ENCODE measurements at regions not wholly inside any gene's neighbourhood (a gene's known extent, or its start where the extent isn't known, plus 50 kb on each side); places are given as distances from the start of the nearest gene placed in this dataset.
A peak's percentile ranks its signal among the peaks of the same experiment; 100 is the strongest.
"Not testable (repeated sequence)": the region's sequence is repeated elsewhere in the genome, so short reads cannot be mapped to it uniquely, and the experiment has no call there.

GRCh38 chr6:51477711-51478311 is 609.6 kb downstream of the PKHD1 start:
- H3K36me3 Mint-ChIP-seq (ENCODE audit: low read depth), result peaks cover 3% of the 10 kb centered on the region
- no peak for TF ChIP-seq CTCF (IDR thresholded peaks at IDR 0.05; ENCODE audit: unreplicated experiment in 3 of 3)
- no peak overlapping the region for H3K4me3 Mint-ChIP-seq
- H3K27ac Mint-ChIP-seq, result peak overlapping the region in 1 of 3 experiments; percentile 28
- H3K9me3 Mint-ChIP-seq, result peaks cover 6% of the 10 kb centered on the region
- H3K27me3 Mint-ChIP-seq (ENCODE audit: low read depth), result peaks cover 4% of the 10 kb centered on the region
- H3K4me1 Mint-ChIP-seq, result peaks cover 18% of the 10 kb centered on the region

GRCh38 chr6:51479296-51479695 is 608.1 kb downstream of the PKHD1 start:
- H3K27ac Mint-ChIP-seq, result no peak overlapping the region
- peaks cover 3% of the 10 kb centered on the region for H3K36me3 Mint-ChIP-seq (ENCODE audit: low read depth)

DNA sequence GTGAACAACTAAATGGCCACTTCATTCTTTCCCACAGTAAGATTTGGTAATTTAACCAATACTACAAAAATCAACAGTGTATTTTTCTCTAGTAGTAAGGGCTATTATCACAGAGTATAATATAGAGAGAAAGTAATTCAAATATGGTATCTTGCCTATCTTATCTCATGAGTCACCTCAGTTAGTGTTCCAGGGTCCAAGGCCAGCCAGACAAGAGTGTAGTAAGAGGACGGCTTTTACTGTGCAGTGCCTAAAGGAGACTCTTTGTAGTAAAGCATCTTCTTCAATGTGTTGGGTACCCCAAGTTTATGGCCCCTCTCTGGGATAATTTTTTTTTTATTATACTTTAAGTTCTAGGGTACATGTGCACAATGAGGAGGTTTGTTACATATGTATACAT is 607.4 kb downstream of the PKHD1 start:
- Mint-ChIP-seq H3K27me3 (ENCODE audit: low read depth) (peaks cover 4% of the 10 kb centered on the region), H3K9me3 (peaks cover 18% of the 10 kb centered on the region), H3K4me3 (no peak overlapping the region), H3K36me3 (ENCODE audit: low read depth) (peaks cover 3% of the 10 kb centered on the region), H3K27ac (no peak overlapping the region), H3K4me1 (no peaks in the 10 kb centered on the region)
- TF ChIP-seq CTCF (IDR thresholded peaks at IDR 0.05; ENCODE audit: unreplicated experiment in 3 of 3), result no peak

More at GRCh38 chr6:51479296-51479695, 608.1 kb downstream of the PKHD1 start:
- H3K9me3 Mint-ChIP-seq, result peaks cover 18% of the 10 kb centered on the region
- H3K27me3 Mint-ChIP-seq (ENCODE audit: low read depth), result peaks cover 4% of the 10 kb centered on the region
- no peak for TF ChIP-seq CTCF (IDR thresholded peaks at IDR 0.05; ENCODE audit: unreplicated experiment in 3 of 3)
- no peak overlapping the region for H3K4me3 Mint-ChIP-seq
- H3K4me1 Mint-ChIP-seq, result peaks cover 6% of the 10 kb centered on the region

- not testable (repeated sequence) for H3K27me3 Mint-ChIP-seq (ENCODE audit: low read depth); H3K27ac Mint-ChIP-seq; H3K4me1 Mint-ChIP-seq; H3K4me3 Mint-ChIP-seq; H3K36me3 Mint-ChIP-seq (ENCODE audit: low read depth)
- peaks cover 32% of the 10 kb centered on the region for H3K9me3 Mint-ChIP-seq
Observed at GRCh38 chr6:51485869-51486268, 601.5 kb downstream of the PKHD1 start.

- Mint-ChIP-seq H3K9me3 (peaks cover 25% of the 10 kb centered on the region), H3K27ac (no peak overlapping the region), H3K4me1 (no peaks in the 10 kb centered on the region), H3K4me3 (no peak overlapping the region), H3K36me3 (ENCODE audit: low read depth) (peaks cover 4% of the 10 kb centered on the region), H3K27me3 (ENCODE audit: low read depth) (peaks cover 5% of the 10 kb centered on the region)
- no peak for TF ChIP-seq CTCF (IDR thresholded peaks at IDR 0.05; ENCODE audit: unreplicated experiment in 3 of 3)
Observed at GRCh38 chr6:51487937-51488336, 599.5 kb downstream of the PKHD1 start.

DNA sequence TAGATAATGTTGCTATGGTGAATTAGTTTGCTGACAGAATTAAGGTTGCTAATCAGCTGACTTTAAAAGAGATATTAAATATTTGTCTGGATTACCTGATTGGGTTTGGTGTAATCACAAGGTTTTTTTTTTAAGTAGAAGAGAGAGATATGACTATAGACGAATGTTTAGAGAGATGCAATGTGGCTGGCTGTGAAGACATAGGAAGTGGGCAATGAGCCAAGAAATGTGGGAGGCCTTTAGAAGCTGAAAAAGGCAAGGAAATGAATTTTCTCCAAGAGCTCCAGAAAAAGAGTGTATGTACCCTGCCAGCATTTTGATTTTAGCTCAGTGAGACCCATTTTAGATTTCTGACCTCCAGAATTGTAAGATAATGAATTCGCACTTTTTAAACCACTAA is 598.3 kb downstream of the PKHD1 start:
- H3K27me3 Mint-ChIP-seq (ENCODE audit: low read depth), result peaks cover 5% of the 10 kb centered on the region
- H3K4me3 Mint-ChIP-seq, result no peak overlapping the region
- TF ChIP-seq CTCF (IDR thresholded peaks at IDR 0.05; ENCODE audit: unreplicated experiment in 3 of 3), result no peak
- peaks cover 15% of the 10 kb centered on the region for H3K9me3 Mint-ChIP-seq
- H3K4me1 Mint-ChIP-seq, result no peaks in the 10 kb centered on the region
- peaks cover 4% of the 10 kb centered on the region for H3K36me3 Mint-ChIP-seq (ENCODE audit: low read depth)
- no peak overlapping the region for H3K27ac Mint-ChIP-seq

Measured in nephron (organoid).